GM19468 (cell line): ENCODE measurements at regions not wholly inside any gene's neighbourhood (a gene's known extent, or its start where the extent isn't known, plus 50 kb on each side); places are given as distances from the start of the nearest gene placed in this dataset.

Experiments
- ATAC-seq: cut with Tn5 transposase; IDR thresholded peaks from one replicate; pipeline ENCODE4 v1.9.1; 2021; ENCODE audit warnings: mild to moderate bottlenecking, moderate library complexity, moderate number of reproducible peaks; ENCODE audit not compliant: unreplicated experiment; ENCODE audit errors: extremely low read depth

DNA sequence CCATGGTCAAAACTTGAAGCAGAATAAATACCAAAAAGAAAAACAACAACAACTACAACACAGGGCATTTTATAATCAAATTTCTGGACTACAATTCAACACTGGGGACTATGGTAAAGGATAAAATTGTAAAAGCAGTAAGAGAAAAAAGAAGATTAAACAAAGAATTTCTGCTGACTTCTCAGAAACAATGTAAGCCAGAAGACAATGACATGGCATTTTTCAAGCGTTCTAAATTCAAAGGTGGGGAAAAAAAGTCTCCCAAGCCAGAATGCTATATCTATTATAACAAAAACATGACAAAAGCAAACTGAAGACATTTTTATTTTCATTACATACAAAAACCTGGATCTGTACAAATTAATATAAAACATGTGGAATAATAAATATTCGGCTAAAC is 433.1 kb downstream of the NPHP4 start:
- ATAC-seq = no peak

- no peak for ATAC-seq
These were observed 436.4 kb downstream of the NPHP4 start for GRCh38 chr1:5555853-5556252.

DNA sequence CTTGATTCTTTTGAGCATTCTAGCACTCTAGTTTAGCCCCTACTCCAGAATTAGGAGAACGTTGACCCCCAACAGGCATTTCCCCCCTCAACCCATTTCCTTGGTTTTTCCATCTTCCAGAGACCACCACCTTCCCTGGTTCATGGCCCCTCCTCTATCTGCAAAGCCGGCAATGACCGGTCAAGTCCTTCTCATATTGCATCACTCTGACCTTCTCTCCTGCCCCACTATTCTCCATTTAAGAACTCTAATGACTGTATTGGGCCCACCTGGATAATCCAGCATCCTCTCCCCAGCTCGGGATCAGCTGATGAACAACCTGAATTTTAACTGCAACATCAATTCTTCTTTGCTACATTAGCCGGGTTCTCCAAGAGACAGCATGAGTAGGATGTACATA is 437.4 kb downstream of the NPHP4 start:
- no peak for ATAC-seq

- no peak for ATAC-seq
These were observed 438.1 kb downstream of the NPHP4 start for GRCh38 chr1:5554111-5554510.

- ATAC-seq = no peak
These were observed 439.3 kb downstream of the NPHP4 start for GRCh38 chr1:5552787-5553484.

- ATAC-seq = no peak
These were observed 440.8 kb downstream of the NPHP4 start for GRCh38 chr1:5551274-5551975.

DNA sequence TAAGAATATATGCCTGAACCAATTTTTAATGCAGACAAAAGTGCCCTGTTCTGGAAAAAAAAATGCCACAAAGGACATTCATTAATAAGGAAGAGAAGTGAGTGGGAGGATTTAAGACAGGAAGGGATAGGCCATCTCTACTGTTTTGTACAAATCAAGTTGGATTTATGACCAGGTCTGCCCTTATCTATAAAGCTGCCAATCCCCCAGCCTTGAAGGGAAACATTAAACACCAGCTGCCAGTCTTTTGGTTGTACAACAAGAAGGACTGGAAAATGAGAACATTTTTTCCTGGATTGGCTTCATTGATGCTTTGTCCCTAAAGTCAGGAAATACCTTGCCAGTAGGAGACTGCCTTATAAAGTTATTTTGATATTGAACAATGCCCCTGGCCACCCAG is 444.0 kb downstream of the NPHP4 start:
- no peak for ATAC-seq

DNA sequence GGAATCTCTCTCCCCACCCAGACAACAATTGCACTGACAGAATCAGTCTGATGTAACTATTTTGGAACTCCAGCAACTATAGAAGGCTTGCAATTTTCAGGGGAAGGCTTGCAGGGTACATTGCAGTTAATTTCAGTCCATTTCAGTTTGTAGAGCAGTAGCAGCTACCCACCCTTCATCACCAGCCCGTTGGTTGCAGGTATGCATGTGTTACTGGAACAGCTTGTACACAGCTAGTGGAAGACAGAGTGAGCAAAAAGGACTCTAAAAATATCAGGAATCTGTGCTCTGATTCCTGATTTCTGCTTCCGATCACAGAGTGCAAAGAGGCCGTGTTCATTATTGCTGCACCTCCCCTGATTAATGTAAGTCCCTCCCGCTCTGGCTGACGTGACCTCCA is 449.0 kb downstream of the NPHP4 start:
- ATAC-seq = no peak

GRCh38 chr1:5532811-5533210 is 459.4 kb downstream of the NPHP4 start:
- ATAC-seq = no peak

GRCh38 chr1:5526822-5527551 is 465.2 kb downstream of the NPHP4 start:
- ATAC-seq = no peak

DNA sequence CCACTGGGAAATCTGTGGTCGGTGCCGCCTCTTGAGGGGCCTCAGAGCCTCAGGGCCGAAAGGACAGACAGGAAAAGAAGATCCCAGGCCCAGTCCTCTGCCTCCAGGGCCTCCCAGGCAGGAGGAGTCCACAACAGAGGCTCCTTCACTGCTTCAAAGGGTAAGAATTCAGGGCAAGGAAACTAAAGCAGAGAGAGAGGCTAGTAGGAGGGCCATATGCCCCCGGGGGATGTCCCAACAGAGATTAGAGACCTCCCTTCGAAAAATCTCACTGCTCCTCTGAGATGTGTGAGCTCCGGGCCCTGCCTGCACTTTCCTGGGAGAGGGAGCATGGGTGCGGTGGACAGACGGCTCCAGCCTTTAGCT is 465.9 kb downstream of the NPHP4 start:
- ATAC-seq = no peak

- ATAC-seq = no peak
These were observed 466.4 kb downstream of the NPHP4 start for GRCh38 chr1:5525597-5526384.

DNA sequence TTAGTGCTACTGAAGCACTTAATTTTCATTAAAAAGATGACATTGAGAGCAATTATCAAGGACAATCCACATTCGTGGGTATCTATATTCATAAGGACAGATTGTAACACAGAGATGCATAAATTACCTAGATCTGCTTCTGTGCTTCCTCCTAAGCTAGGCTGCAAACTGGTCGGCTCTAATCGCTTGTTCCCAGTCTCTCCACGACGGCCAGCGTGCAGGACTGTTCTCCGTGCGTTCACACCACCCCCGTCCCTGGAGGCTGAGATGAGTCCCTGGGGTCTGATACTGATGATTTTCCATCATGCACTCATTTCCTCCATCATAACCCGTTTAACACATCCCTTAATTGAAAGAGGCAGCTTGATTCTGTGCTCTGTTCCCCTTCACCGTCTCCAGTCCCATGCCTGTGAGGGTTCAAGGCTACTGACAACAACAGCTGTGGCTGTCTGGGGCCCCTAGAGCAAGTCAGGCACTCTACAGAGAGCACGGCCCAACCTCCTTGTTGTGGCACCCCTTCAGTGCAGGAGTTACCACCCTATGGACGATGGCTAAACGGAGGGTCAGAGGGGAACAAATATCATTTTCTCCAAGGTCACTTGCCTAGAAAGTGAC is 469.6 kb downstream of the NPHP4 start:
- no peak for ATAC-seq

DNA sequence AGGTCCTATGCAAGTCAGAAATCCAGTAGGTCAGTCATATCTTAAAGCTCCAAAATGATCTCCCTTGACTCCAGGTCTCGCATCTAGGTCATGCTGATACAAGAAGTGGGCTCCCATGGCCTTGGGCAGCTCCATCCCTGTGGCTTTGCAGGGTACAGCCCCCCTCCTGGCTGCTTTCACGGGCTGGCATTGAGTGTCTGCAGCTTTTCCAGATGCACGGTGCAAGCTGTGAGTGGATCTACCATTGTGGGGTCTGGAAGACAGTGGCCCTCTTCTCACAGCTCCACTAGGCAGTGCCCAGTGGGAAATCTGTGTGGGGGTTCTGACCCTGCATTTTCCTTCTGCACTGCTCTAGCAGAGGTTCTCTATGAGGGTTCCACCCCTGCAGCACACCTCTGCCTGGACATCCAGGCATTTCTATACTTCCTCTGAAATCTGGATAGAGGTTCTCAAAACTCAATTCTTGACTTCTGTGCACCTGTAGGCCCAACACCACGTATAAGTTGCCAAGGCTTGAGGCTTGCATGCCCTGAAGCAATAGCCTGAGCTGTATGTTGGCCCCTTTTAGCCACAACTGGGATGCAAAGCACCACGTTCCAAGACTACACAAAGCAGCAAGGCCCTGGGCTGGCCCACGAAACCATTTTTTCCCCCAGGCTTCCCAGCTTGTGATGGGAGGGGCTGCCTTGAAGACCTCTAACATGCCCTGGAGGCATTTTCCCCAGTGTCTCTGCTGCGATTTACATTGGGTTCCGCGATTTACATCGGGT is 472.7 kb downstream of the NPHP4 start:
- no peak for ATAC-seq

GRCh38 chr1:5516756-5517155 is 475.5 kb downstream of the NPHP4 start:
- ATAC-seq = no peak

DNA sequence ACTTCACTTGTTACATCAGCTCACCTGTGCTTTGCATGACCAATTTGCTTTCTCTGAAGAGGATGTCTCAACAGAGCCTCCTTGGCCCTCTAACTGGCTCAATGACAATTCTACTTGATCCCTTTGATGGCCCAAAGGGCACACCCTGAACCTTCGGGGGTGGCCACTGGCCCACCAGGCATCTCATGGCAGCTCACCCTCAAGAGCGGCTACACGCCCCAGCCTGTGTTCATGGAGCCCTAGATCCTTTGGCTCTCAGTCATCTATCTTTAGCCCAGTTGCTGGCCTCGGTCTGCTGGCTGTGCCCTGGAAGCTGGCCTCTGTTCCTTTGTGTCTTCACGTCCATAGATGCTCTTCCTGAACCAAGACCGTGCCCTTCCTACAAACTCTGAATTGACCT is 476.7 kb downstream of the NPHP4 start:
- ATAC-seq = no peak

DNA sequence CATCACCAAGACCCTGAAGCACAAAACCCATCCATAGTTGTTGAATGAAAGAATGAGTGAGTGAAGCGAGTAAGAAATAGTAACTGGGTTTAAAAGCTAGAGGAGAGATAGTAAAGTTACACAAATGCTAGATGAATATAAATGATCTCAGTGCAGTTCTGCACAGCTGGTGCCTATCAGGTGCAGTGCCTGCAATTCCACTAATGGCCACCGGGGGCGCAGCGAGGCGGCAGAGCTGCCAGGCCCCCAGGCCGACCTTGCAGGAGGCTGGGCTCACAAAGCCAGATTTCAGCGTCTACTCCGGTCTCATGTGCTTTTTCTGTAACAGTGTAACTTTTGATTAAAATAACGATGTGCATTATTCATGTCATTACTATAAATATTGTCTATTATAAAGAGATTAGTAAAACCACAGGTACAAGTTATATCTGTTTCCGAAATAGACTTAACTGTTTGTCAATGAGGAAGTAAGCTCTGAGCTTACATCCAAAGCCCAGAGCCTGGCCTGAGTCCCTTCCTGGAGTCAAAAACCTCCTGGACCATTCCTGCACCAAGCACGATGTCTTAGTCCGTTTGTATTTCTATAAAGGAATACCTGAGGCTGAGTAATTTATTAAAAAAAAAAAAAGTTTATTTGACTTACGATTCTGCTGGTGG is 477.6 kb downstream of the NPHP4 start:
- ATAC-seq = no peak

DNA sequence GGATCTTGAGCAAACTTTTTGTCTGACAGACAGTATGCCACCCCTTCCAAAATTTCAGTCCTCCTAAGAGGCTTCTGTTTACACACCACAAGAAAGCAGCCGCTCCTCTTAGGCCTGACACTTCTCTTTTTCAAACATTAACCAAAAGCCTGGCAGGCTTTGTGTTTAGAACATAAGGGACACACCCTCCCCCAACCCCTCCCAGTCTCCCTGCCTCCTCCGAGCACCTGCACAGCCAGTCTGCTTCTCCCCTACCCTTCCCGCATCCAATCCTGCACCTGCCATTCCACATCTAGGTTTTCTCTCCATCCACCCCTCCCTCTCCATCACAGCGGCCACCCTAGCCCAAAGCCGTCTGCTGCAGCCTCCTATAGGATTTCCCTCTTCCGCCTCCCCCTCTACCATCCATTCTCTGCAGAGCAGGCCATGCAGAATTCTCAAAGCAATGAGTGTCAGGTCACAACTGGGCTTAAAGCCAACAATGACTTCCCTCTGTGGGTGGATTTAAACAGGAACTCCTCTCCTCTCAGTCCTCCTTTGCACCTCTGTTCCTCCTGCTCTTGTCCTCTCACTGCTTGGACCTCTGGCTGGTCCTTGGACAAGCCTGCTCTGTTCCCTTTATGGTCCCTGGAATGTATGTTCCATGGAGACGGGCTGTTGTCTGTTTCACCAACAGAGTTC is 478.2 kb downstream of the NPHP4 start:
- no peak for ATAC-seq
